HepG2 (cell line): ENCODE measurements at regions not wholly inside any gene's neighbourhood (a gene's known extent, or its start where the extent isn't known, plus 50 kb on each side); places are given as distances from the start of the nearest gene placed in this dataset.

Experiments used
- NR2C2 ChIP-seq: sonication (generic); formaldehyde crosslinking; IDR thresholded peaks from 2 replicates; pipeline ENCODE4 v1.4.0; 2020; ENCODE audit warnings: missing genetic modification reagents, mild to moderate bottlenecking, moderate library complexity, borderline replicate concordance
- POLR2A ChIP-seq, 2 experiments: IDR thresholded peaks; 2 replicates each; pipeline ENCODE4 v1.6.1; 2011; ENCODE audit warnings: low read depth in 2 of 2, low read length in 2 of 2, mild to moderate bottlenecking in 1 of 2, moderate library complexity in 1 of 2; ENCODE audit not compliant: insufficient read depth in 1 of 2
- SP1 ChIP-seq, 2 experiments: fragments of 450-650 bp in 1 of 2; sonication (generic) in 1 of 2; formaldehyde crosslinking in 1 of 2; IDR thresholded peaks; 2 replicates each; pipeline versions ENCODE4 v1.4.0 to v1.6.1; 2016 to 2020; ENCODE audit warnings: missing genetic modification reagents in 1 of 2
- THAP11 ChIP-seq: IDR thresholded peaks from 2 replicates; pipeline ENCODE4 v1.6.1; 2016; ENCODE audit warnings: missing biosample characterization, missing genetic modification reagents
- ZNF225 ChIP-seq: sonication (generic); formaldehyde crosslinking; IDR thresholded peaks from 2 replicates; pipeline ENCODE4 v1.4.0; 2020; ENCODE audit warnings: mild to moderate bottlenecking, missing genetic modification reagents
- TF ChIP-seq, protein P1 (sequence below): sonication (generic); formaldehyde crosslinking; IDR thresholded peaks from 2 replicates; pipeline ENCODE4 v1.5.0; 2020; ENCODE audit warnings: mild to moderate bottlenecking, missing genetic modification reagents, moderate library complexity

GRCh38 chr6:7008451-7008988, 99.2 kb upstream of the RREB1 start:
- no peak for TF ChIP-seq ZNF225
- no peak for TF ChIP-seq THAP11 (CRISPR knock-in tag)
- TF ChIP-seq SP1 (IDR thresholded peaks at IDR 0.05), result no peak
- no peak for TF ChIP-seq SP1 (CRISPR knock-in tag; IDR thresholded peaks at IDR 0.05)
- TF ChIP-seq, protein P1, sequence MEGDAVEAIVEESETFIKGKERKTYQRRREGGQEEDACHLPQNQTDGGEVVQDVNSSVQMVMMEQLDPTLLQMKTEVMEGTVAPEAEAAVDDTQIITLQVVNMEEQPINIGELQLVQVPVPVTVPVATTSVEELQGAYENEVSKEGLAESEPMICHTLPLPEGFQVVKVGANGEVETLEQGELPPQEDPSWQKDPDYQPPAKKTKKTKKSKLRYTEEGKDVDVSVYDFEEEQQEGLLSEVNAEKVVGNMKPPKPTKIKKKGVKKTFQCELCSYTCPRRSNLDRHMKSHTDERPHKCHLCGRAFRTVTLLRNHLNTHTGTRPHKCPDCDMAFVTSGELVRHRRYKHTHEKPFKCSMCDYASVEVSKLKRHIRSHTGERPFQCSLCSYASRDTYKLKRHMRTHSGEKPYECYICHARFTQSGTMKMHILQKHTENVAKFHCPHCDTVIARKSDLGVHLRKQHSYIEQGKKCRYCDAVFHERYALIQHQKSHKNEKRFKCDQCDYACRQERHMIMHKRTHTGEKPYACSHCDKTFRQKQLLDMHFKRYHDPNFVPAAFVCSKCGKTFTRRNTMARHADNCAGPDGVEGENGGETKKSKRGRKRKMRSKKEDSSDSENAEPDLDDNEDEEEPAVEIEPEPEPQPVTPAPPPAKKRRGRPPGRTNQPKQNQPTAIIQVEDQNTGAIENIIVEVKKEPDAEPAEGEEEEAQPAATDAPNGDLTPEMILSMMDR (CRISPR knock-in tag), result no peak
- TF ChIP-seq NR2C2 (CRISPR knock-in tag), result no peak
- no peak for TF ChIP-seq POLR2A (IDR thresholded peaks at IDR 0.05; ENCODE audit: insufficient read depth in 1 of 2, low read depth in 2 of 2, low read length in 2 of 2)
